OCI-LY7 (cell line): ENCODE measurements at regions not wholly inside any gene's neighbourhood (a gene's known extent, or its start where the extent isn't known, plus 50 kb on each side); places are given as distances from the start of the nearest gene placed in this dataset.

Source experiments
- BruUV-seq: library from RNA; stranded (reverse); fragments of 400-500 nt; replicated peaks from 2 replicates; lab custom pipeline; 2021; lab: Mats Ljungman, UMichigan
- CTCF ChIA-PET: fragments of 300-600 bp; sonication (Branson Sonifier 250); formaldehyde crosslinking; loops from one replicate; lab custom pipeline; 2022; ENCODE audit warnings: antibody characterized with exemption; ENCODE audit not compliant: unreplicated experiment; lab: Charles Lee
- POLR2A ChIA-PET: fragments of 300-600 bp; sonication (Branson Sonifier 250); formaldehyde crosslinking; loops from one replicate; lab custom pipeline; 2022; ENCODE audit warnings: antibody characterized with exemption; lab: Charles Lee
- DNase-seq: peaks from one replicate; pipeline ENCODE4 v3.0.0-alpha.2; 2015; ENCODE audit warnings: low spot score
- H2AFZ ChIP-seq: fragments of 200-600 bp; sonication (generic), shearing (Covaris generic); 2 replicates; pipeline ENCODE4 v1.6.1; 2014; ENCODE audit warnings: mild to moderate bottlenecking, antibody characterized with exemption, low read length, moderate library complexity
- H3K27ac ChIP-seq: fragments of 200-600 bp; sonication (generic); 2 replicates; pipeline ENCODE4 v1.5.1; 2014; ENCODE audit warnings: mixed run types, low read depth, mild to moderate bottlenecking, moderate library complexity, low read length, inconsistent platforms; ENCODE audit not compliant: poor library complexity, severe bottlenecking
- H3K36me3 ChIP-seq: fragments of 200-600 bp; sonication (generic); 2 replicates; pipeline ENCODE4 v1.6.1; 2014; ENCODE audit warnings: mild to moderate bottlenecking, antibody characterized with exemption, low read length, moderate library complexity, mixed read lengths; ENCODE audit not compliant: insufficient read depth
- H3K4me1 ChIP-seq: fragments of 200-600 bp; sonication (generic); 2 replicates; pipeline ENCODE4 v1.5.1; 2014; ENCODE audit warnings: mild to moderate bottlenecking, low read length; ENCODE audit not compliant: insufficient read depth, poor library complexity, severe bottlenecking
- H3K4me2 ChIP-seq: fragments of 200-600 bp; sonication (generic); 2 replicates; pipeline ENCODE4 v1.6.1; 2014; ENCODE audit warnings: mild to moderate bottlenecking, low read length
- H3K4me3 ChIP-seq: fragments of 200-600 bp; sonication (generic); 2 replicates; pipeline ENCODE4 v1.5.1; 2014; ENCODE audit warnings: mild to moderate bottlenecking, low read depth, low read length; ENCODE audit not compliant: poor library complexity, severe bottlenecking
- H3K79me2 ChIP-seq: fragments of 200-600 bp; sonication (generic); 2 replicates; pipeline ENCODE4 v1.6.1; 2016; ENCODE audit warnings: low read depth, mild to moderate bottlenecking, low read length, moderate library complexity, mixed read lengths; ENCODE audit not compliant: insufficient read depth
- H3K9me2 ChIP-seq: fragments of 200-600 bp; sonication (generic); 2 replicates; pipeline ENCODE4 v1.6.1; 2016; ENCODE audit warnings: mild to moderate bottlenecking, low read length, mixed read lengths; ENCODE audit not compliant: insufficient read depth
- H3K9me3 ChIP-seq: fragments of 200-600 bp; sonication (generic); 2 replicates; pipeline ENCODE4 v1.6.1; 2014; ENCODE audit warnings: mild to moderate bottlenecking, mixed run types, low read length, mixed read lengths
- H4K20me1 ChIP-seq: fragments of 200-600 bp; sonication (generic); 2 replicates; pipeline ENCODE4 v1.6.1; 2014; ENCODE audit warnings: mild to moderate bottlenecking, antibody characterized with exemption, low read length, moderate library complexity, mixed read lengths; ENCODE audit not compliant: insufficient read depth
- CTCF ChIP-seq: fragments of 200-600 bp; sonication (generic); conservative IDR thresholded peaks from 2 replicates; pipeline ENCODE4 v1.5.1; 2014; ENCODE audit warnings: mild to moderate bottlenecking, antibody characterized with exemption, low read length, moderate library complexity, mixed read lengths
- EZH2phosphoT487 ChIP-seq: fragments of 200-600 bp; sonication (generic); IDR thresholded peaks from 2 replicates; pipeline ENCODE4 v1.6.1; 2018; ENCODE audit warnings: low read depth, borderline replicate concordance, mild to moderate bottlenecking, mixed run types, antibody characterized with exemption, low read length, moderate library complexity, mixed read lengths
- intact Hi-C: fragments of 100-400 bp; cut with micrococcal nuclease; formaldehyde crosslinking; loops from one replicate; pipeline ENCODE4 v1.10.0; 2022; ENCODE audit not compliant: unreplicated experiment

DNA sequence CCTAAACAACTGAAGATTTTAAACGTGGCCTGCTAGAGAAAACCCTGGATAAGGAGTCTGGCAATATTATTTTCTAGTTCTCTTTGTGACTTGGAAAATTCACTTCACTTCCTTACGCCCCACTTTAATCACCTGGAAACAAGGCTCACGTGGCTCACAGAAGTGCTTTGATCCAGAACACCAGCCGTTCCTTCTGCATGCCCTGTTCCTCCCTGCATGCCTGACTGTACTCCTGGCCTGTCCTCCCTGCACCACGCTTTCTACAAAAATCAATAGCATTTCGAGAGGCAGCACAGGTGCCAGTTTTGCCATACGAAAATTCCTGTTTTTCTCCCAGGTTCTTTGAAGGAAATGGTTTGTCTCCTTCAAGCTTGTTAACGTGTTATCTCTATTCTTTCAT lies 474.2 kb upstream of the RGMA start:
- intact Hi-C loops, result no loop called here
- Histone ChIP-seq H3K9me3 (no peaks in the 10 kb centered on the region), H3K4me1 (no peaks in the 10 kb centered on the region), H4K20me1 (no peaks in the 10 kb centered on the region), H2AFZ (no peak overlapping the region), H3K79me2 (no peaks in the 10 kb centered on the region), H3K9me2 (no peaks in the 10 kb centered on the region), H3K4me3 (no peak overlapping the region), H3K4me2 (no peak overlapping the region), H3K27ac (no peak overlapping the region), H3K36me3 (no peaks in the 10 kb centered on the region)
- POLR2A ChIA-PET, result no interaction called here
- TF ChIP-seq CTCF (no peak), EZH2phosphoT487 (no peak)
- CTCF ChIA-PET, result no interaction called here
- no TSS peak for BruUV-seq
- DNase-seq, result no peak

DNA sequence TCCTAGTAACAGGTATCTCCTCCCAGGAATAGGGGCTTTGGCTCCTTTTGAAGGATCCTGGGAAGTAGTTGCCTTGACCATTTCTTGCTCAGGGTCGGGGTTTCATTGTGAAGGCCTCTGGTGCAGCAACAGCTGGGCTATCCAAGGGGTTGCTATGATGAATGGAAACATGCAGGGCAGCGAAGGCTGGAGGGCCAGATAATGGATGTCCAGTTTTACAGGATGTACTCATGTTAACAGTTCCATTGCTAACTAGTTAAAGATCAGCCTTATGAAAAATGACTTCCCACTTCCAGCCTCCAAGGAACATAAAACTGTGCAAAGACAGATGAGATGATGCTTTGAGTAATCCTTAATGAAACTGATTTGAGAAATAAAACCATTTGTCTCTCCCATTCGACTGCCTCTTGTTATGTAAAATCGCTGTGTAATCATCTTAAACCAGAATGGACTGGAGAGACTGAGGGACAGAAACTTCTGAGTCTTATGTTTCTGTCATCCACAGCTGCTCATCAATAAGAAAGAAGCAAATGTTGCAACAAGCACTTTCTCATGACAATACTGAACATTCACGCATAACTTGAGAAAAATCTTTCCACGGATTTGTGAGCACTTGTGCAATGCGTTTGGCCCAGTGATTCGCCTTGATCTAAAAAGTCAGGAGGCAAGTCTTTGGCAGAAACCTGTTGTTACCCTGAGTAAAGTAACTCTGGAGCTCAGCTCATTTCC lies 473.5 kb upstream of the RGMA start:
- Histone ChIP-seq H4K20me1 (no peaks in the 10 kb centered on the region), H3K27ac (no peak overlapping the region), H3K36me3 (no peaks in the 10 kb centered on the region), H3K4me2 (no peak overlapping the region), H3K9me2 (no peaks in the 10 kb centered on the region), H2AFZ (no peak overlapping the region), H3K9me3 (no peaks in the 10 kb centered on the region), H3K4me1 (no peaks in the 10 kb centered on the region), H3K4me3 (no peak overlapping the region), H3K79me2 (no peaks in the 10 kb centered on the region)
- CTCF ChIA-PET, result no interaction called here
- TF ChIP-seq CTCF, result no peak
- no peak for TF ChIP-seq EZH2phosphoT487
- BruUV-seq, result no TSS peak
- intact Hi-C loops, result no loop called here
- DNase-seq, result no peak
- POLR2A ChIA-PET, result no interaction called here

GRCh38 chr15:93557696-93558095 lies 468.7 kb upstream of the RGMA start:
- POLR2A ChIA-PET, result no interaction called here
- intact Hi-C loops, result no loop called here
- TF ChIP-seq EZH2phosphoT487 (no peak), CTCF (no peak)
- no peaks in the 10 kb centered on the region for H4K20me1 ChIP-seq
- no peak overlapping the region for H3K27ac ChIP-seq
- H3K36me3 ChIP-seq, result no peaks in the 10 kb centered on the region
- H3K79me2 ChIP-seq, result no peaks in the 10 kb centered on the region
- no peaks in the 10 kb centered on the region for H3K4me1 ChIP-seq
- no peak overlapping the region for H3K4me2 ChIP-seq
- H2AFZ ChIP-seq, result no peak overlapping the region
- no peak for DNase-seq
- no peaks in the 10 kb centered on the region for H3K9me2 ChIP-seq
- no peak overlapping the region for H3K4me3 ChIP-seq
- no peaks in the 10 kb centered on the region for H3K9me3 ChIP-seq
- BruUV-seq, result no TSS peak
- CTCF ChIA-PET, result no interaction called here
